ENCODE measurements at regions not wholly inside any gene's neighbourhood (a gene's known extent, or its start where the extent isn't known, plus 50 kb on each side); places are given as distances from the start of the nearest gene placed in this dataset.
A peak's percentile ranks its signal among the peaks of the same experiment; 100 is the strongest.

DNA sequence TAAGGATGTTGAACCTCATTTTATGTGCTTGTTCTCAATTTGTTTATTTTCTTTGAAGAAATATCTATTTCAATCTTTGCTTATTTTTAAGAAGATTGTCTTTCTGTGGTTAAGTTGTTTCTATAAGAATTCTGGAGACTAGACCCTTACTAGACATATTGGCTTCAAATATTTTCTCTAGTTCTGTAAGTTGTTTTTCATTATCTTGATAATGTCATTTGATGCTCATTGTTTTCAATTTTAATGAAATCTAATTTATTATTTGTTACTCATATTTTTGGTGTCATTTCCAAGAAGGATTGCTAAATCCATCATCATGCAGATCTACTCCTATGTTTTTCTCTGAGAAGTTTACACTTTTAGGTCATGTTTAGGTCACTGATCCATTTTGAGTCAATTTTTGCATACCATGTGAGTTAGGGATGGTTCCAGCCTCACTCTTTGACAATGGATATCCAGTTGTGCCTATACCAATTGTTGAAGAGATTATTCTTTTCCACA is 874.8 kb upstream of the SLITRK6 start:
- Mint-ChIP-seq H3K4me1 (ENCODE audit: low read depth) (no peaks in the 10 kb centered on the region), H3K9me3 (peaks cover 7% of the 10 kb centered on the region), H3K27ac (no peak overlapping the region), H3K4me3 (no peak overlapping the region), H3K36me3 (ENCODE audit: low read depth) (no peaks in the 10 kb centered on the region), H3K27me3 (ENCODE audit: low read depth) (no peaks in the 10 kb centered on the region)

DNA sequence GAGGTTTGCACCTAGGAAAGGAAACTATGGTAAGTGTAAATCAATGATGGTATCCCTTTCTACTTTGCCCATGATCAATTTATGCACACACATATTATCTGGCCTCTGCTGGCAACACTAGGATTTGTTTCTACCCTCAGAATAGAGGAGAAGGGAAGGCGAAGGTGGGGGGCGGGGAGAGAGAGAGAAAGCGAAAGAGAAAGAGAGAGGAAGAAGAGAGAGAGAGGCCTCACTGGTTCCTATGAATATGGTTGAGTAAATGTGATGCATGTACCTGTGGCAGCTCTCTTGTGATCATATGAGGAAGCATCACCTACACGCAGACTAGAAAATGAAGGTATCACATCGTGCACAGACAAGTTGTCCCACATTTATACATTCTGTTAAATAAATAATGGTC is 882.0 kb upstream of the SLITRK6 start:
- no peak overlapping the region for H3K27ac Mint-ChIP-seq

DNA sequence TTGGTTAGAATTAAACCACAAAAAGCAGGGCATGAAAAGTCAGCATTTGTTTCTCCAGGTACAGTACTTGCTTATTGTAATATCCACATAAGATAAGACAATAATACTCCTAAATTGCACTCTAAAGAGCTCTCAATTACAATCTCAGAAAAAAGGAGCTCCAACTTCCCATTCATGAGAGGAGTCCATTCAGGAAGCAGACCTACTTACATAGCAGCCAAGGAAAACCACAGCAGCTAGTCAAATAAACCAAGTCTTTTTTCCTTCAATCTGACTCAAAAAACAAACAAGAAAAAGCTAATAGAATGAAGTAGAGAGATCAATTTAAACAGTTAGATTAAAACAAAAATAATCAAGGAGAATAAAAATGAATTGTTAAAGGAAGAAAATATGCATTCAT is 885.2 kb upstream of the SLITRK6 start:
- Mint-ChIP-seq H3K36me3 (ENCODE audit: low read depth) (no peaks in the 10 kb centered on the region), H3K4me1 (ENCODE audit: low read depth) (no peaks in the 10 kb centered on the region), H3K27me3 (ENCODE audit: low read depth) (no peaks in the 10 kb centered on the region), H3K27ac (no peak overlapping the region), H3K4me3 (no peak overlapping the region), H3K9me3 (peaks cover 11% of the 10 kb centered on the region)

More for the DNA sequence above, 882.0 kb upstream of the SLITRK6 start:
- Mint-ChIP-seq H3K4me1 (ENCODE audit: low read depth) (no peaks in the 10 kb centered on the region), H3K36me3 (ENCODE audit: low read depth) (no peaks in the 10 kb centered on the region), H3K9me3 (peaks cover 13% of the 10 kb centered on the region), H3K4me3 (no peak overlapping the region), H3K27me3 (ENCODE audit: low read depth) (no peaks in the 10 kb centered on the region)

DNA sequence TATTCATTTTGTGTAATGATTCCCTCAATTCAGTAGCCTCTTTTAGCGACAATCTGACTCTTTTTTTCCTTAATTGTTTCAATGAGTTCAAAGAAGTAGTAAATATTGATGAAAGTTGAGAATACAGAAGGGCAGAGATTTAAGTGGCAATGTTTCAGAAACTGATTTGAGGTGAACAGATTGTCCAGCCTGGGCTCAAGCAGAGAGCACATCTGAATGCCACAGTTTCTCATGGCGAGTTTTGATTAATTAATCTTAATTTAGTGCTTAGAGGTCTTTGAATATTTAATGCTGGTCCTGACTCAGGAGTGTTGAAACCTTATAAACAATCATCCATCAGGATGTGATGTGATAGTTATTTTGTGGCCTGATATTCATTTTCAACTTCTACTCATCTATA is 890.7 kb upstream of the SLITRK6 start:
- Mint-ChIP-seq H3K27me3 (ENCODE audit: low read depth) (no peaks in the 10 kb centered on the region), H3K9me3 (peaks cover 12% of the 10 kb centered on the region)

DNA sequence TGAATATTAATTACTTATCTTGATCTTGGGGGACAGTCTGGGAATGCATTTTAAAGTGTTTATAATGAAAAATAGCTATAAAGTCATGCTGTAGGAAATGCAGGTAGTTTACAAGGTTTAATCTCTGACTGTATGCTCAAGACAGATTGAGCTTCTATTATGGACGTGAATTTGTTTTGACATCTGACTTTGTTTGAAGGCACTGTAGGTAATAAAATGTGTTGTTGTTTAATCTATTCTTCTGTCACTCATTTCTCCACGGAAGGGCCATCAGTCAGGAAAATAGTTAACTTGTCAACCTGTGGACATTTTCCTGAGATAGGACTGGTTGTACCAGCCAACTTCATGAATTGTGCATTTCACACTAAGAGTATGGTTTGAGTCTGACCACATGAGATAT is 893.1 kb upstream of the SLITRK6 start:
- Mint-ChIP-seq H3K27me3 (ENCODE audit: low read depth) (no peaks in the 10 kb centered on the region), H3K27ac (no peak overlapping the region), H3K4me1 (ENCODE audit: low read depth) (no peaks in the 10 kb centered on the region), H3K4me3 (no peak overlapping the region), H3K9me3 (peaks cover 18% of the 10 kb centered on the region), H3K36me3 (ENCODE audit: low read depth) (no peaks in the 10 kb centered on the region)

More for the DNA sequence above, 890.7 kb upstream of the SLITRK6 start:
- Mint-ChIP-seq H3K27ac (no peak overlapping the region), H3K36me3 (ENCODE audit: low read depth) (no peaks in the 10 kb centered on the region), H3K4me1 (ENCODE audit: low read depth) (no peaks in the 10 kb centered on the region), H3K4me3 (no peak overlapping the region)

DNA sequence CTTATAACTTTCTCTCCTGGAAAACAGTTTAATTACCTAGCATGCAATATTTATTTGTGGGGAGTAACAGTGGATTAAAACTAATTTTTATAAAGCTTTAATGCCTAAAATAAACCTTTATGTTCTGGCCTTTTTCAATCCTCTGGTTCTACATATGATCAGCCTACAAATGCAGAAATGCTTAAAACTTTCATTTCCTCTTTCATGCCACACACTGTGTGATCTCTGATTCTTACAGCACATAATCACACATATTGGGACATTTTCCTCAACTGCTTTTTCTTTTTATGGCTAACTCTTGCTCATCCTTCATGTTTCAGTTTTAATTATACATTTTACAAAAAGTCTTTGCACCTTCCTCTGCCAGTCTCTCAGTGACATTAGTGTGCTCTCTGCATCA is 910.8 kb upstream of the SLITRK6 start:
- no peaks in the 10 kb centered on the region for H3K4me1 Mint-ChIP-seq (ENCODE audit: low read depth)
- no peak overlapping the region for H3K4me3 Mint-ChIP-seq
- no peaks in the 10 kb centered on the region for H3K36me3 Mint-ChIP-seq (ENCODE audit: low read depth)
- H3K9me3 Mint-ChIP-seq, result no peaks in the 10 kb centered on the region
- no peak overlapping the region for H3K27ac Mint-ChIP-seq
- H3K27me3 Mint-ChIP-seq (ENCODE audit: low read depth), result no peaks in the 10 kb centered on the region

DNA sequence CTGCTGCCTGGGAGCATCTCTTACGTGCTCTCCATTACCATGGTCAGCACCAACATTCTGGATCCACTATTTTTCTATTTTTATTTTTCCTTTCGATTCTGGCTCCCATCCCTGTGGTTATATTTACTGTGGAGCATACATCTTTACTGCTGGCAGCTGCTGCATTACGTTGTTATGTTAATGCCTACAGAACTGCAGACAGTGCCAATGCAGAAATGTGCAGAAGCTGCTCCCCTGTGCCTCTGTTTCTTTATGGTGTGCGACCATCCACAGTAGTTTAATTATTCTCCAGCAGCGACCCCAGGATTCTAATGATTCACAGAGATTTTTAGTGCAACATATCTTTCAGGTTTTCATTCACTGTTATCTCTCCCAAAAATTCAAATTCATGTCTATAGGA is 911.7 kb upstream of the SLITRK6 start:
- Mint-ChIP-seq H3K36me3 (ENCODE audit: low read depth) (no peaks in the 10 kb centered on the region), H3K4me3 (no peak overlapping the region), H3K9me3 (peaks cover 3% of the 10 kb centered on the region), H3K4me1 (ENCODE audit: low read depth) (no peaks in the 10 kb centered on the region), H3K27me3 (ENCODE audit: low read depth) (no peaks in the 10 kb centered on the region), H3K27ac (no peak overlapping the region)

DNA sequence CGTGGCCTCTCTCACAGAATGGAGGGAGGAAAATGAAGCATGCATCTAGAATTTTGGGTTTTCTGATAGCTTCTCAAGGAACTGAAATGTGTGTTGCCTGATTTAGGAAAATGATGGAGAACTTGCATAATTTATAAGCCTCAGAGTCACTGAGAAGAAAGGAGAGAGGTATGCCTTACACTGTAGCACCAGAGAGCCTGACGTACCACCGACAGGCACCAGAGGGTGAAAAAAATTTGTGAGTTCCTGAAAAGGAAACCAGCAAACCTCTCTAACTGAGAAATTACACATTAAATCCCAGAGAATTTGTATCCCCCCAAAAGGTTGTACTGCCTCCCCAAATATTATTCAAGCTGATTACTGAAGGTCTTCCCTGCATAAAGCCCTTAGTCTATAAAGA is 915.3 kb upstream of the SLITRK6 start:
- Mint-ChIP-seq H3K4me3 (no peak overlapping the region), H3K27me3 (ENCODE audit: low read depth) (no peaks in the 10 kb centered on the region), H3K36me3 (ENCODE audit: low read depth) (no peaks in the 10 kb centered on the region), H3K9me3 (peaks cover 7% of the 10 kb centered on the region), H3K27ac (no peak overlapping the region), H3K4me1 (ENCODE audit: low read depth) (no peaks in the 10 kb centered on the region)

DNA sequence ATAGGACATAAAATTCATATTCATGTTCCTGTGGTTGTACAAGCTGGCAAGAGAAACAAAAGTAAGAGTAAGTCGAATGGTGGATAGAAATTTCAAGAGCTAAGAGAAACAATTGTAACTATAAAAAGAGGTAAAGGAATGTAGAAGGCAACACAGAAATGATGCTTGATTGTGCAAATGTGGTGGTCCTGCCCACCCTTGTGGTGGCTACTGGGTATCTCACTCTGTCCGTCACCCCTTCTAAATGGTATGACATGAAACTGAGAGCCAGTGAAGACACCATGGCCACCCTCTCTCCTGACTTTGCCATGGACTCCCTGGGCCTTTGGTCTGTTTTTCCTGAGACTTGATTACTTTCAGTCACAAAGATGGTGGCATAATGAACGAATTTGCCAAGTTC is 925.9 kb upstream of the SLITRK6 start:
- Mint-ChIP-seq H3K4me1 (ENCODE audit: low read depth) (no peaks in the 10 kb centered on the region), H3K36me3 (ENCODE audit: low read depth) (no peaks in the 10 kb centered on the region), H3K4me3 (no peak overlapping the region), H3K27me3 (ENCODE audit: low read depth) (no peaks in the 10 kb centered on the region), H3K27ac (no peak overlapping the region), H3K9me3 (peaks cover 14% of the 10 kb centered on the region)

DNA sequence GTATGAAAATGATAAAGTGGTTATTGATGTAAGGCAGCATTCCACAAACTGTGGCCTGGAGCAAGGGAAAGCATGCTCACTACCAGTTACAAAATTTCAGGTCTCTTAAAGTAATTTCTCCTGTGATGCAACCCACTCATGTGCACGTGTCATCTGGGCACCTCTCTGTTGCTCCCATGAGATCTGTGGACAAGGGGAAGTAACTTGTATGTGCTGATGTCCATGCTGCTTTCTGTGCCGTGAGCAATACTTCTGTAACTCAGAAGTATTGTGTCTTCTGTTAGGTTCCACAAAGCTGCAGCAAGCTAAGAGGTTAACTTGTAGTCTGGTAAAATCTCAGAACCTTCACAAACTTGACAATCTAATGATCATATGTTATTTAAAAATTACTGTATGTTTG is 930.0 kb upstream of the SLITRK6 start:
- Mint-ChIP-seq H3K9me3 (peaks cover 21% of the 10 kb centered on the region), H3K4me3 (no peak overlapping the region), H3K4me1 (ENCODE audit: low read depth) (no peaks in the 10 kb centered on the region), H3K27me3 (ENCODE audit: low read depth) (no peaks in the 10 kb centered on the region), H3K27ac (no peak overlapping the region), H3K36me3 (ENCODE audit: low read depth) (no peaks in the 10 kb centered on the region)

DNA sequence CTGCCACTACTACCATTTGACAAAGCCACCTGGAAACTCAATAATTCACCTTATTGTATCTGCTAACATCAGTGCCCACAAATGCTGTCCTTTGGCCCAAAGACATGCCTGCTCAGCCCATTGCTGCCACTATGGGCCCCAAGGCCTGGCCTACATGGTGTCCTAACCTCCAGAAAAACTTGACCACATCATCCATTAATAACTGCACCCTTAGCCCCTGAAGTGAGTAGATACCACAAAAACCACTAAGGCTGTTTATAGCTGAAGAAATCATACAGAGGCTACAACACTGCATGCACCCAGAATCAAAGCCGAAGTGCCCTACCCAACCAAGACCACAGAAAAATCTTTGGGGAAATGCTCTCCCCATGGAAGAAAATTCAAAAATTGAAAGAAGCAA is 932.8 kb upstream of the SLITRK6 start:
- Mint-ChIP-seq H3K27ac (no peak overlapping the region), H3K4me3 (no peak overlapping the region), H3K4me1 (ENCODE audit: low read depth) (no peaks in the 10 kb centered on the region), H3K36me3 (ENCODE audit: low read depth) (no peaks in the 10 kb centered on the region), H3K27me3 (ENCODE audit: low read depth) (no peaks in the 10 kb centered on the region), H3K9me3 (peaks cover 26% of the 10 kb centered on the region)

DNA sequence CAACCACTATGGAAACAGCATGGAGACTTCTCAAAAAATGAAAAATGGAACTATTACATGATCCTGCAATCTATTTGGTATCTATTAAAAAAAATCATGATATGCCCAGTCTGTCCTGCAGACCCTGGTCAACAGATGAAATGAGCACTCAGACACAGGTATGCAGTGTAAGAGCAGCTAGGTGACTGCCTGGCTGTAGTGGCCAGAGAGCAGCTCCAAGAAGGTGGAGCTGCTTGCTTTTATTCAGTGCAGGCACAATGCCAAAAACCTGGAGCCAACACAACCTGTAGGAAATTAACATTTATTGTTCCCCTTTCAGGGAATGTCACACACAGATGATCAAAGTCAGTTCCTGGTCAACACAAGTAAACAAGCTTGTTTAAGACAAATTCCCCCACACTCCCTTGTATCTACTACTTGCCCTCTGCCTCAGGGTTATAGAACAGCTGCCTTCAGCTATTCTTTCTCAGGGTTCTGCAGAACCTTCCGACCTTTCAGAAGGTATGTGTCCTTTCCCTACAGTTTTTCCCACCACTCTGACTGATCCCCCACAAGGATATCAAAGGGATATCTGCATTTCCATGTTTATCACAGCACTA is 933.7 kb upstream of the SLITRK5 start:
- Mint-ChIP-seq H3K9me3 (peaks cover 22% of the 10 kb centered on the region), H3K4me3 (no peak overlapping the region)

DNA sequence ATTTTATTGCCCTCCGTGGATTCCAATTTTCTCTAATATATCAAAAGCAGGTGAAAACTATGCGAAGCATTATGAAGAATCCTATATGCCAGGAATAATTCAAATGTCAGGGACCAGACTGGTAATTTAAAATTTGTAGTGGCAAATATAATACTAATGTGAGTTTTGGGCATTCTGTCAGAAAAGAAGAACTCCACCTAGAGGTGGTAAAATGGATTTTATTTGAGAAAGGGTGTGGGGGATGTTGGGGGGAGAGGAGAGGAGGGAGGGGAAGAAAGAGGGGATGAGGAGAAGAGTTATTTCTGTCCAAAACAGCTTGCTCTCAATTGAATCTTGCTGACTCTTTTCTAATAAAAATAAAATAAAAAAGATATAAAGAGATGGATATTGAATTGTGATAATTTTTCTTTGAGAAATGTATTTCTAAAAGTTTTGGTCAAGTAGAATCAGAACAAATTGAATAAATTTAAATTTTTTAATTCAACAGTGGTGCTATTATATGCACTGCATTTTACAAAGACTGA is 929.3 kb upstream of the SLITRK5 start:
- H3K9me3 Mint-ChIP-seq, result peaks cover 16% of the 10 kb centered on the region
- no peak overlapping the region for H3K27ac Mint-ChIP-seq
- H3K36me3 Mint-ChIP-seq (ENCODE audit: low read depth), result no peaks in the 10 kb centered on the region
- H3K4me3 Mint-ChIP-seq, result no peak overlapping the region
- no peaks in the 10 kb centered on the region for H3K27me3 Mint-ChIP-seq (ENCODE audit: low read depth)
- no peaks in the 10 kb centered on the region for H3K4me1 Mint-ChIP-seq (ENCODE audit: low read depth)

More for the DNA sequence above, 933.7 kb upstream of the SLITRK5 start:
- no peaks in the 10 kb centered on the region for H3K4me1 Mint-ChIP-seq (ENCODE audit: low read depth)
- no peaks in the 10 kb centered on the region for H3K36me3 Mint-ChIP-seq (ENCODE audit: low read depth)
- no peak overlapping the region for H3K27ac Mint-ChIP-seq
- H3K27me3 Mint-ChIP-seq (ENCODE audit: low read depth), result no peaks in the 10 kb centered on the region

DNA sequence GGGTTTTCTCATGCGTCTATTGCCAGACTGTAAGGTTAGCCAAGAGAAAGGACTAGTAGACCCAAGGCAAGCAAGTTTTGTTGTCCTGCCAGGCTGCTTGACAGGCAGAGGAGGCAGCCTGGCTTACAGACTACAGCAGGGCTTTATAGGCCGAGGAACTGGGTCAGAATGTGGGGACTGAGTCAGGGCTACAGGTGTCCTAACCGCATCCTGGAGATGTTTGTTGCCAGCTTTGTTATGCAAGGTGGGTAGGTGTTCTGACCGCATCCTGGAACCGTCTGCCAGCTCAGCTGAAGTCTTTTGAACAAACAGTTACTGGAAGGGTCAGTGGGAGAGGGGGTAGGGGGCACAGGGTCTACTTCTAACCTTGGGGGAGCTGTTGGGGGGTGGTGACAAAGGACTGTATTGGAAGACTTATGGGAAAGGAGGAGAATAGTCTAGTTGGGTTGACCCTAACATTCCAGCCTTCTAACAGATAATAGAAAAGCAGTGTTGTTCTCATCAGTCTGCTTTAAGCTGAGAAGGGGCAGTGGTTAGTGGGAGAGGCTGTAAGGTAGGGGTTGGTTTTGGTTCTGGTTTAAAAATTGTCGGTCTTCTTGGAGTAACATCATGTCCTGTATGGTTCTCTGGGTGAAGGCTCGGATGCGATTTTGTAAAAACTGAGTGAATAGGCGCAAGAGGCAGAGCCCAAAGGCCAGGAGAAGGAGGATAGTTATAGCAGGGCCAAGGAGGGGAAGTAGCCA is 913.8 kb upstream of the SLITRK5 start:
- Mint-ChIP-seq H3K4me1 (ENCODE audit: low read depth) (no peaks in the 10 kb centered on the region), H3K27me3 (ENCODE audit: low read depth) (no peaks in the 10 kb centered on the region), H3K9me3 (peaks cover 42% of the 10 kb centered on the region), H3K36me3 (ENCODE audit: low read depth) (no peaks in the 10 kb centered on the region), H3K4me3 (peak overlapping the region; percentile 10), H3K27ac (no peak overlapping the region)

DNA sequence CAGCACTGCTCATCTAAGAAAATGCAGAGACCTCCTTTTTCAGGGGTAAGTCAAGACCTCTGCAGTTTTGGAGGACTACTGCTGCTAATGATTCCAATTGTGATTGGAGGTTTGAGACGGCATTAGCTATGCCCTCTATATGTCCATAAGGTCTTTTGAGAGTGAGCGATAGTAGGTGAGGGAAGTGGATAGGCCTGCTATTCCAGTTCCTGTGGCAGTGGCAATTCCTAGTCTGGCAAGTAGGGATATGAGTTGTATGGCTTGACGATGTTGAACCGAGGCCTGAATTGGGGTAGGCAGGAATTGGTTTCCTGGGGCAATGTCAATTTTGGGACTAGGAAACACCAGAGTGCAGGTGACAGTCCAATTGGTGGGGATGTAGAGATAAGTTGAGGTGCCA is 913.1 kb upstream of the SLITRK5 start:
- peaks cover 49% of the 10 kb centered on the region for H3K9me3 Mint-ChIP-seq
- H3K4me3 Mint-ChIP-seq, result no peak overlapping the region

More for the DNA sequence above, 913.1 kb upstream of the SLITRK5 start:
- Mint-ChIP-seq H3K27me3 (ENCODE audit: low read depth) (no peaks in the 10 kb centered on the region), H3K27ac (no peak overlapping the region), H3K36me3 (ENCODE audit: low read depth) (no peaks in the 10 kb centered on the region), H3K4me1 (ENCODE audit: low read depth) (no peaks in the 10 kb centered on the region)
